ENCODE measurements at regions not wholly inside any gene's neighbourhood (a gene's known extent, or its start where the extent isn't known, plus 50 kb on each side); places are given as distances from the start of the nearest gene placed in this dataset.

DNA sequence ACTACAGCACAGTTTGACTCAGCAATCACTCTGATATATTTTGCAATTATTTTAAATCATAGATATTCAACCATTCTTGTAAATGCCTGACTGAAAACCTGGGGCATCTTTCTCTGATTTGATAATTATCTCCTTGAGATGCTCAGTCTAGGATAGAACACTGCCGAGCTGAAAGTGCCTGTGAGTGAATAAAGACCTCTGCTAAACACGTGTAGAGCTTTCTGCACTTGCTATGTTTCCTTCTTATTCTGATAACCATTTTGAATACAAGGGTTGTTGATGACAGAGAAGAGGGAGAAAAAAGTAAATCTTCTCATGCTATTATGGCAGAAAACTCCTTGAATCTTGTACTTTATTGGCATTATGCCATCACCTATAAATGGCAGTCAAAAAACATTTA lies 1843.4 kb upstream of the IGFBP7 start:
- 32 to 48% (median 36%) methylated on average over 2 of the region's 2 CpGs for WGBS, 4 donors
- Histone ChIP-seq H3K4me1 (no peaks in the 10 kb centered on the region), H3K9me3 (no peaks in the 10 kb centered on the region), H3K27me3 (no peaks in the 10 kb centered on the region), H3K36me3 (no peaks in the 10 kb centered on the region), H3K27ac (no peak overlapping the region), H3K4me3 (no peak overlapping the region)
- TF ChIP-seq, protein P1, sequence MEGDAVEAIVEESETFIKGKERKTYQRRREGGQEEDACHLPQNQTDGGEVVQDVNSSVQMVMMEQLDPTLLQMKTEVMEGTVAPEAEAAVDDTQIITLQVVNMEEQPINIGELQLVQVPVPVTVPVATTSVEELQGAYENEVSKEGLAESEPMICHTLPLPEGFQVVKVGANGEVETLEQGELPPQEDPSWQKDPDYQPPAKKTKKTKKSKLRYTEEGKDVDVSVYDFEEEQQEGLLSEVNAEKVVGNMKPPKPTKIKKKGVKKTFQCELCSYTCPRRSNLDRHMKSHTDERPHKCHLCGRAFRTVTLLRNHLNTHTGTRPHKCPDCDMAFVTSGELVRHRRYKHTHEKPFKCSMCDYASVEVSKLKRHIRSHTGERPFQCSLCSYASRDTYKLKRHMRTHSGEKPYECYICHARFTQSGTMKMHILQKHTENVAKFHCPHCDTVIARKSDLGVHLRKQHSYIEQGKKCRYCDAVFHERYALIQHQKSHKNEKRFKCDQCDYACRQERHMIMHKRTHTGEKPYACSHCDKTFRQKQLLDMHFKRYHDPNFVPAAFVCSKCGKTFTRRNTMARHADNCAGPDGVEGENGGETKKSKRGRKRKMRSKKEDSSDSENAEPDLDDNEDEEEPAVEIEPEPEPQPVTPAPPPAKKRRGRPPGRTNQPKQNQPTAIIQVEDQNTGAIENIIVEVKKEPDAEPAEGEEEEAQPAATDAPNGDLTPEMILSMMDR (IDR thresholded peaks at IDR 0.05): no peak
- no peak for TF ChIP-seq POLR2A (IDR thresholded peaks at IDR 0.05)
- ATAC-seq: no peak
- no peak for DNase-seq
- intact Hi-C loops (cut with DNase I): no loop called here

GRCh38 chr4:58957711-58958110 lies 1847.5 kb upstream of the IGFBP7 start:
- Histone ChIP-seq H3K27me3 (no peaks in the 10 kb centered on the region), H3K27ac (no peak overlapping the region), H3K36me3 (no peaks in the 10 kb centered on the region), H3K9me3 (no peaks in the 10 kb centered on the region), H3K4me1 (no peaks in the 10 kb centered on the region), H3K4me3 (no peak overlapping the region)
- ATAC-seq (no peak), DNase-seq (no peak)
- intact Hi-C loops (cut with DNase I): no loop called here
- TF ChIP-seq, protein P1 (IDR thresholded peaks at IDR 0.05): no peak
- TF ChIP-seq POLR2A (IDR thresholded peaks at IDR 0.05): no peak
- WGBS, 4 donors: 59 to 73% (median 66%) methylated on average over 4 of the region's 4 CpGs

GRCh38 chr4:58961283-58961682 lies 1851.1 kb upstream of the IGFBP7 start:
- intact Hi-C loops (cut with DNase I): no loop called here
- H3K27ac ChIP-seq: no peak overlapping the region
- H3K4me3 ChIP-seq: no peak overlapping the region
- ATAC-seq (no peak), DNase-seq (no peak)
- no peaks in the 10 kb centered on the region for H3K27me3 ChIP-seq
- TF ChIP-seq POLR2A (IDR thresholded peaks at IDR 0.05): no peak
- TF ChIP-seq, protein P1 (IDR thresholded peaks at IDR 0.05): no peak
- no peaks in the 10 kb centered on the region for H3K36me3 ChIP-seq
- H3K9me3 ChIP-seq: no peaks in the 10 kb centered on the region
- 69 to 78% (median 73%) methylated on average over 2 of the region's 2 CpGs for WGBS, 4 donors
- H3K4me1 ChIP-seq: no peaks in the 10 kb centered on the region

DNA sequence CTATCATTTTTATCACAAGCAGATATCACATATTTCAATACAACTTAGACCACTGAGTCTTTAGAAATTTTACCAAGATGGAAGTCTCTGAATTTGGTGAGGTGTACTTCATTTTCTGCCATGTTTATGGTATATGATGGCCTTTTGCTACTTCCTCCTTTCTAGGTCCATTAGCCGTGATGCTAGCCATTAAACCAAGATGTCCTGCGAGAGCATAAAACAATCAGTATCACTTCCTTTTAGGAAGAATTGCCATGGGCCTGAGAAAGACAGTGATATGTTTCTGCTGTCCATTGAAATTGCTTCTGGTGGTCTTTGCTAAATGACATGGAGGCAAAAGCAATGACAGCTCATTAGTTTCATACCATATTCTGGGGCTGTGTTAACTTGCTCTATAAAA lies 1851.7 kb upstream of the IGFBP7 start:
- WGBS, 4 donors: 41 to 71% (median 57%) methylated on average over 2 of the region's 2 CpGs
- Histone ChIP-seq H3K4me1 (no peaks in the 10 kb centered on the region), H3K4me3 (no peak overlapping the region), H3K27me3 (no peaks in the 10 kb centered on the region), H3K36me3 (no peaks in the 10 kb centered on the region), H3K27ac (no peak overlapping the region), H3K9me3 (no peaks in the 10 kb centered on the region)
- ATAC-seq (no peak), DNase-seq (no peak)
- intact Hi-C loops (cut with DNase I): no loop called here
- TF ChIP-seq POLR2A (IDR thresholded peaks at IDR 0.05): no peak
- TF ChIP-seq, protein P1 (IDR thresholded peaks at IDR 0.05): no peak

Measured in heart left ventricle (tissue), 16 donors.